ENCODE measurements at regions not wholly inside any gene's neighbourhood (a gene's known extent, or its start where the extent isn't known, plus 50 kb on each side); places are given as distances from the start of the nearest gene placed in this dataset.

DNA sequence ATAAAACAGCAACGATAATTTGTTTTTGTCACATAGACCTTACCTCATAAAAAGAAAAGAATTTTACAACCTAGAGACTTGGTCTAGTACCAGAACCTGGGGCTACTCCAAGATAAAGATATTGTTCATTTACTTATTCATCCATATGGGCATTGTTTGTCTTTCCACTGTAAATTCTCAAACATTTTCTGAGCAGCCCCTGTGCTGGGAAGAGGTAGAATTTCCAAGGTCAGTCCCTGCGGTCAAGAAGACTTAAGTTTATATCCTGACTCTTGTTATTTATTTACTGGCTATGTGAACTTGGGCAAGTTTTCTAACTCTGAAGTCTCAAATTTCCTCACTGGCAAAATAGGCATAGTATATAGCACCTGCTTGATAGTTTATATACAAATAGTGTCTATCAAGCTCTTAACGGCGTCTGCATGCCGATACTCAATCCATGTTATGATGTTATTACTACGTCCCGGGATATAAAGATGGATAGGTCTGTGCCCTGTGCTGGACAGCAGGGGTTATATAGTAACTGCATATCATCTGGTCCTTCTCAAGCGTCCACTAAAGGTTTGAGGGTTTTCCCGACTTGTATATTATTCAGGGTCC is 222.1 kb upstream of the TAPT1 start:
- 32% methylated on average over 9 of the region's 9 CpGs for WGBS (ENCODE audit: low lambda C conversion rate)
- CTCF ChIA-PET (ENCODE audit: low intra/inter-chr PET ratio, low total read pairs) = no interaction called here
- no peak overlapping the region for H3K4me2 ChIP-seq (ENCODE audit: low read depth, low read length)
- intact Hi-C loops (cut with micrococcal nuclease; ENCODE audit: unreplicated experiment) (no loop called here), in situ Hi-C loops (cut with HindIII; ENCODE audit: extremely low pct_ligation_motif_present, low pct_unique_long_range_greater_than_20kb) (loop anchor here (5.0 kb wide), 1 partner anchor 156 kb away; no protein-coding TSS in a partner anchor)
- H3K9me3 ChIP-seq (ENCODE audit: low read length) = no peaks in the 10 kb centered on the region
- no peaks in the 10 kb centered on the region for H3K79me2 ChIP-seq (ENCODE audit: insufficient read depth, low read length)
- POLR2A ChIA-PET = no interaction called here
- H3K9ac ChIP-seq (ENCODE audit: insufficient read depth, low read depth, low read length) = no peak overlapping the region
- BruUV-seq (replicated peaks) = no TSS peak
- no peak overlapping the region for H3K4me3 ChIP-seq (replicated peaks in 1 of 3; ENCODE audit: insufficient read depth in 1 of 3, low read depth in 2 of 3, low read length in 3 of 3)
- FAIRE-seq = no peak
- no peak overlapping the region for H2AFZ ChIP-seq (ENCODE audit: low read length)
- no peak for ATAC-seq
- H3K4me1 ChIP-seq (ENCODE audit: insufficient read depth, low read length) = peaks cover 5% of the 10 kb centered on the region; the same call in 1 of the 2 replicates
- TF ChIP-seq, protein P1, sequence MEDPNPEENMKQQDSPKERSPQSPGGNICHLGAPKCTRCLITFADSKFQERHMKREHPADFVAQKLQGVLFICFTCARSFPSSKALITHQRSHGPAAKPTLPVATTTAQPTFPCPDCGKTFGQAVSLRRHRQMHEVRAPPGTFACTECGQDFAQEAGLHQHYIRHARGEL (CRISPR knock-in tag; IDR thresholded peaks at IDR 0.05) = no peak
- TF ChIP-seq CBX1 (IDR thresholded peaks at IDR 0.05; ENCODE audit: low read depth) = no peak
- no peak for TF ChIP-seq HMG20A (CRISPR knock-in tag; IDR thresholded peaks at IDR 0.05; ENCODE audit: borderline replicate concordance)
- TF ChIP-seq, protein P2, sequence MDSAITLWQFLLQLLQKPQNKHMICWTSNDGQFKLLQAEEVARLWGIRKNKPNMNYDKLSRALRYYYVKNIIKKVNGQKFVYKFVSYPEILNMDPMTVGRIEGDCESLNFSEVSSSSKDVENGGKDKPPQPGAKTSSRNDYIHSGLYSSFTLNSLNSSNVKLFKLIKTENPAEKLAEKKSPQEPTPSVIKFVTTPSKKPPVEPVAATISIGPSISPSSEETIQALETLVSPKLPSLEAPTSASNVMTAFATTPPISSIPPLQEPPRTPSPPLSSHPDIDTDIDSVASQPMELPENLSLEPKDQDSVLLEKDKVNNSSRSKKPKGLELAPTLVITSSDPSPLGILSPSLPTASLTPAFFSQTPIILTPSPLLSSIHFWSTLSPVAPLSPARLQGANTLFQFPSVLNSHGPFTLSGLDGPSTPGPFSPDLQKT (CRISPR knock-in tag; IDR thresholded peaks at IDR 0.05; ENCODE audit: borderline replicate concordance) = no peak
- no peak for TF ChIP-seq SRSF1 (optimal IDR thresholded peaks at IDR 0.05; ENCODE audit: low read depth, low read length)
- TF ChIP-seq ZNF260 (CRISPR knock-in tag; IDR thresholded peaks at IDR 0.05; ENCODE audit: borderline replicate concordance, low read depth) = no peak
- no peak for TF ChIP-seq PRMT3 (CRISPR knock-in tag; IDR thresholded peaks at IDR 0.05; ENCODE audit: borderline replicate concordance, low read depth)
- H3K27me3 ChIP-seq (ENCODE audit: control insufficient read depth in 1 of 2, insufficient read depth in 2 of 2, low read length in 2 of 2) = no peaks in the 10 kb centered on the region
- no peaks in the 10 kb centered on the region for H3K36me3 ChIP-seq (replicated peaks in 1 of 2; ENCODE audit: control insufficient read depth in 1 of 2, insufficient read depth in 2 of 2, low read length in 2 of 2)
- no peaks in the 10 kb centered on the region for H4K20me1 ChIP-seq (ENCODE audit: insufficient read depth, low read length)
- H3K27ac ChIP-seq (ENCODE audit: extremely low read length, insufficient read depth, low read length) = no peak overlapping the region
- no peak for DNase-seq (ENCODE audit: low spot score)

Data from HepG2 (cell line).